H9 (cell line): ENCODE measurements at regions not wholly inside any gene's neighbourhood (a gene's known extent, or its start where the extent isn't known, plus 50 kb on each side); places are given as distances from the start of the nearest gene placed in this dataset.

ENCODE experiments used
- DNase-seq: peaks from one replicate; pipeline ENCODE4 v3.0.0-alpha.2; 2017
- H2AFZ ChIP-seq: one replicate; pipeline ENCODE4 v1.6.1; 2013; ENCODE audit warnings: mild to moderate bottlenecking, low read length, control low read depth, moderate library complexity
- H2AK5ac ChIP-seq: 2 replicates; pipeline ENCODE4 v1.6.1; 2013; ENCODE audit warnings: low read length, control low read depth, mixed read lengths; ENCODE audit not compliant: insufficient read length
- H2BK120ac ChIP-seq: one replicate; pipeline ENCODE4 v1.6.1; 2013; ENCODE audit warnings: low read depth, mild to moderate bottlenecking, low read length, control low read depth, inconsistent platforms; ENCODE audit not compliant: poor library complexity, severe bottlenecking
- H2BK12ac ChIP-seq: 2 replicates; pipeline ENCODE4 v1.6.1; 2013; ENCODE audit warnings: low read length, control low read depth, mixed read lengths, low read depth; ENCODE audit not compliant: insufficient read length
- H2BK15ac ChIP-seq: 2 replicates; pipeline ENCODE4 v1.6.1; 2013; ENCODE audit warnings: low read depth, low read length, control low read depth
- H2BK20ac ChIP-seq: one replicate; pipeline ENCODE4 v1.6.1; 2013; ENCODE audit warnings: low read depth, mild to moderate bottlenecking, low read length, control low read depth, inconsistent platforms; ENCODE audit not compliant: poor library complexity, severe bottlenecking
- H2BK5ac ChIP-seq: 2 replicates; pipeline ENCODE4 v1.6.1; 2013; ENCODE audit warnings: low read length, control low read depth, mixed read lengths; ENCODE audit not compliant: insufficient read length
- H3K14ac ChIP-seq: 2 replicates; pipeline ENCODE4 v1.6.1; 2013; ENCODE audit warnings: low read length, control low read depth; ENCODE audit not compliant: insufficient read depth
- H3K18ac ChIP-seq: 2 replicates; pipeline ENCODE4 v1.6.1; 2013; ENCODE audit warnings: low read depth, mild to moderate bottlenecking, mixed read lengths, low read length, control low read depth; ENCODE audit not compliant: insufficient read length
- H3K23ac ChIP-seq: 2 replicates; pipeline ENCODE4 v1.6.1; 2013; ENCODE audit warnings: low read length, control low read depth, mixed read lengths, low read depth; ENCODE audit not compliant: insufficient read length
- H3K23me2 ChIP-seq: 2 replicates; pipeline ENCODE4 v1.6.1; 2013; ENCODE audit warnings: low read depth, mild to moderate bottlenecking, mixed read lengths, low read length, control low read depth; ENCODE audit not compliant: insufficient read length, poor library complexity, severe bottlenecking
- H3K27ac ChIP-seq: 2 replicates; pipeline ENCODE4 v1.5.1; 2013; ENCODE audit warnings: low read length, control low read depth, mixed read lengths, low read depth; ENCODE audit not compliant: insufficient read length
- H3K27me3 ChIP-seq: 2 replicates; pipeline ENCODE4 v1.6.1; 2013; ENCODE audit warnings: low read length, control low read depth, inconsistent platforms; ENCODE audit not compliant: insufficient read depth
- H3K4ac ChIP-seq: 2 replicates; pipeline ENCODE4 v1.6.1; 2013; ENCODE audit warnings: low read depth, mild to moderate bottlenecking, control low read depth, inconsistent platforms, low read length, moderate library complexity
- H3K4me1 ChIP-seq: 2 replicates; pipeline ENCODE4 v1.6.1; 2013; ENCODE audit warnings: low read length, control low read depth, inconsistent platforms; ENCODE audit not compliant: insufficient read depth
- H3K4me2 ChIP-seq: 2 replicates; pipeline ENCODE4 v1.6.1; 2013; ENCODE audit warnings: low read length, control low read depth, mixed read lengths; ENCODE audit not compliant: insufficient read length, insufficient read depth
- H3K56ac ChIP-seq: 2 replicates; pipeline ENCODE4 v1.6.1; 2013; ENCODE audit warnings: low read depth, mild to moderate bottlenecking, mixed read lengths, low read length, control low read depth; ENCODE audit not compliant: insufficient read length
- H3K79me1 ChIP-seq: 2 replicates; pipeline ENCODE4 v1.6.1; 2013; ENCODE audit warnings: low read depth, mild to moderate bottlenecking, moderate library complexity, low read length, control low read depth, inconsistent platforms; ENCODE audit not compliant: insufficient read depth, poor library complexity, severe bottlenecking
- H3K79me2 ChIP-seq: 2 replicates; pipeline ENCODE4 v1.6.1; 2013; ENCODE audit warnings: low read length, control low read depth, inconsistent platforms; ENCODE audit not compliant: insufficient read depth
- H3K9ac ChIP-seq: 2 replicates; pipeline ENCODE4 v1.6.1; 2013; ENCODE audit warnings: low read length, control low read depth, mixed read lengths; ENCODE audit not compliant: insufficient read length; ENCODE audit errors: extremely low read depth
- H3K9me3 ChIP-seq: one replicate; pipeline ENCODE4 v1.6.1; 2013; ENCODE audit warnings: low read depth, low read length, inconsistent platforms; ENCODE audit not compliant: control insufficient read depth
- H3T11ph ChIP-seq: one replicate; pipeline ENCODE4 v1.6.1; 2013; ENCODE audit warnings: mild to moderate bottlenecking, low read length, control low read depth, inconsistent platforms
- H4K20me1 ChIP-seq: one replicate; pipeline ENCODE4 v1.6.1; 2013; ENCODE audit not compliant: control insufficient read depth, insufficient read length, insufficient read depth
- H4K5ac ChIP-seq: 2 replicates; pipeline ENCODE4 v1.6.1; 2013; ENCODE audit warnings: low read depth, mild to moderate bottlenecking, mixed read lengths, low read length, control low read depth; ENCODE audit not compliant: insufficient read length
- H4K8ac ChIP-seq: replicated peaks from 2 replicates; pipeline ENCODE4 v1.6.1; 2013; ENCODE audit warnings: low read length, control low read depth, mixed read lengths, low read depth; ENCODE audit not compliant: insufficient read length
- H4K91ac ChIP-seq: 2 replicates; pipeline ENCODE4 v1.6.1; 2013; ENCODE audit warnings: low read depth, mild to moderate bottlenecking, moderate library complexity, mixed read lengths, low read length, control low read depth; ENCODE audit not compliant: insufficient read length
- H3K27ac Mint-ChIP-seq, 3 experiments: 2 replicates in 2 of 3; 3 replicates in 1 of 3; pipeline ENCODE4 v1.8.0; 2020 to 2021; ENCODE audit warnings: mixed read lengths in 3 of 3, mild to moderate bottlenecking in 1 of 3, moderate library complexity in 1 of 3
- H3K27me3 Mint-ChIP-seq: 2 replicates; pipeline ENCODE4 v1.8.0; 2021; ENCODE audit warnings: low read depth, mild to moderate bottlenecking, moderate library complexity, mixed read lengths
- H3K36me3 Mint-ChIP-seq, 3 experiments: 2 replicates in 2 of 3; 3 replicates in 1 of 3; pipeline ENCODE4 v1.8.0; 2020 to 2021; ENCODE audit warnings: low read depth in 3 of 3, mixed read lengths in 3 of 3; ENCODE audit not compliant: insufficient read depth in 1 of 3
- H3K4me1 Mint-ChIP-seq, 2 experiments: 2 replicates each; pipeline ENCODE4 v1.8.0; 2020; ENCODE audit warnings: mixed read lengths in 2 of 2
- H3K4me3 Mint-ChIP-seq, 2 experiments: 2 replicates in 1 of 2; 3 replicates in 1 of 2; pipeline ENCODE4 v1.8.0; 2020 to 2021; ENCODE audit warnings: mild to moderate bottlenecking in 2 of 2, mixed read lengths in 2 of 2, moderate library complexity in 1 of 2
- H3K9me3 Mint-ChIP-seq, 2 experiments: 2 replicates in 1 of 2; 3 replicates in 1 of 2; pipeline ENCODE4 v1.8.0; 2020; ENCODE audit warnings: mild to moderate bottlenecking in 2 of 2, mixed read lengths in 2 of 2, moderate library complexity in 1 of 2
- CTCF ChIP-seq: fragments of 200-600 bp; sonication (generic); conservative IDR thresholded peaks from 3 replicates; pipeline ENCODE4 v1.8.0; 2021; ENCODE audit warnings: antibody characterized with exemption, mild to moderate bottlenecking

- Histone ChIP-seq H2BK5ac (no peak overlapping the region), H3K56ac (no peak overlapping the region), H3K9ac (no peak overlapping the region), H3K4ac (no peak overlapping the region), H2AK5ac (no peak overlapping the region), H3K23ac (no peak overlapping the region), H2AFZ (no peak overlapping the region), H4K91ac (no peak overlapping the region), H3K27me3 (no peaks in the 10 kb centered on the region), H2BK120ac (no peak overlapping the region), H4K5ac (no peak overlapping the region), H3T11ph (no peak overlapping the region), H2BK20ac (no peak overlapping the region), H3K14ac (no peak overlapping the region), H3K79me2 (no peaks in the 10 kb centered on the region), H3K27ac (no peak overlapping the region), H2BK12ac (no peak overlapping the region), H3K23me2 (no peaks in the 10 kb centered on the region), H3K79me1 (no peaks in the 10 kb centered on the region), H3K18ac (no peak overlapping the region), H3K9me3 (no peaks in the 10 kb centered on the region), H3K4me1 (no peaks in the 10 kb centered on the region; the same call in 1 of the 2 replicates), H4K8ac (no peak overlapping the region), H2BK15ac (no peak overlapping the region), H4K20me1 (no peaks in the 10 kb centered on the region), H3K4me2 (no peak overlapping the region)
- no peak for DNase-seq
- Mint-ChIP-seq H3K27me3 (no peaks in the 10 kb centered on the region), H3K9me3 (no peaks in the 10 kb centered on the region), H3K4me1 (no peaks in the 10 kb centered on the region), H3K4me3 (no peak overlapping the region), H3K27ac (no peak overlapping the region), H3K36me3 (no peaks in the 10 kb centered on the region)
- TF ChIP-seq CTCF: peak; percentile 63
Observed at GRCh38 chr7:18119985-18120384, 92.3 kb upstream of the PRPS1L1 start.
